ENCODE measurements at regions not wholly inside any gene's neighbourhood (a gene's known extent, or its start where the extent isn't known, plus 50 kb on each side); places are given as distances from the start of the nearest gene placed in this dataset.
"Not testable (repeated sequence)": the region's sequence is repeated elsewhere in the genome, so short reads cannot be mapped to it uniquely, and the experiment has no call there.

DNA sequence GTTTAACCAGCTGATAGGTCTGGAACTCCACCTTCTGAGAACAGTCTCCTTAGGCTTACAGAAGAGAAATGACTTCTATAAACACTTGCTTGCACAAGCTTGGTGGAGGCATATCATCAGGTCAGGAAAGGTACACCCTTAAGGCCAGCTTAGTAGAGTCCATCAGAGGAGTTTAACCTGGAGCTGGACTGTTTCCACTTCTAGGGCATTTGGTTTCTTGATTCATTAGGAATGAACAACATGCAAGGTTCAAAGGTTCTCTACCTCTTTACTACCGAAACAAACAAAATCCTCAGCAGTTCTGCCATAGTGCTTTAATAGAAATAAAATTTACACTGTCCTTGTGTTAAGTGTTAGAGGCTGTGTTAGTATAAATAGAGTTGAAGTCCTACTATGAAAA lies 171.4 kb upstream of the NPY2R start:
- no peak for DNase-seq

GRCh38 chr4:155038459-155038858 lies 170.0 kb upstream of the NPY2R start:
- no peak for DNase-seq

- DNase-seq: no peak
These were observed 169.3 kb upstream of the NPY2R start for GRCh38 chr4:155039162-155039561.

DNA sequence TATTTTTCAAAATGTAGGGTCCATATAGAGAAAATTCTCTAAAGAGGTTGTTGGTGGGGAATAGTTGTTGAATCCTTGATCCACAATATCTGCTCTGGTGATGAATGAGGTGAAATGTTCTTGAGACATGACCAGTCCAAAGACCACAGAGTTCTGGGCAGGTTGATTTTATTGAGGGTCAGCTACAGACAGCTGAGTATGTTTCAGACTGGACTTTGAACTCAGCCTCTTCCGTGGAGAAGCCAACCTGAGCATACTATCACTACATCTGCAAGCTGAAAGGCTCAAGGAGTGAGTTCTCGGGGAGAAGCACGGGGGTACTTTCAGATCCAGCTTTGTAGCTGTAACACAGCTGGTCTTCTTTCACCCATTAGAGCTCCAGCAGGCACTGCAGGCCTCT lies 168.4 kb upstream of the NPY2R start:
- no peak for DNase-seq

DNA sequence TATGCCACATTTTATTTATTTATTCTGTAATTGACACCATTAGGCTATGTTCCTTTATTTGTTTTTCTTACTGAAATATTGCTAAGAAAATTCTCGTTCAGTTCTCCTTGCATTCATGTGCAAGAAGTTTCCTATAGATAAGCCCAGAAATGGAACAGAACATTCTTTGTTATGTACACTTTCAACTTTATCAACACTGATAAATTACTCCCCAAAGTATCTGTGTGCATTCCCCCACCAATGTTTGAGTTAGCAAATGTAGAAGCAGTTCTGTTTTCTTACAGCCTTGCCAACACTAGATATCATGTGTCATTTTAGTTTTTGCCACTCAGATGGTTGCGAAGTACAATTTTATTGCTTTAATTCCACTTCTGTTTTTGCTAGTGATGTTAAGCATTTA lies 166.4 kb upstream of the NPY2R start:
- DNase-seq: no peak

GRCh38 chr4:155044251-155044650 lies 164.2 kb upstream of the NPY2R start:
- not testable (repeated sequence) for DNase-seq

GRCh38 chr4:155047755-155048154 lies 160.7 kb upstream of the NPY2R start:
- DNase-seq: no peak

DNA sequence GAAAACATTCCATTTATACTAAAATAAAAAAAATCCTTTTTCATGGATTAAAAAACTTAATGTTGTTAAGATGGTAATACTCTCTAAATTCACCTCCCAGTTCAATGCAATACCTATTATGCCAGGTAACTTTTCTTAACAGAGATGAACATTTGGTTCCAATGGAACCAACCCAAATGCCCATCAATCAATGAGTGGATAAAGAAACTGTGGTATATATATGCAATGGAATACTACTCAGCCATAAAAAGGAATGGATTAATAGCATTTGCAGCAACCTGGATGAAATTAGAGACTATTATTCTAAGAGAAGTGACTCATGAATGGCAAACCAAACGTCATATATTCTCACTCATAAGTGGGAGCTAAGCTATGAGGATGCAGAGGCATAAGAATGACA lies 154.4 kb upstream of the NPY2R start:
- not testable (repeated sequence) for DNase-seq

DNA sequence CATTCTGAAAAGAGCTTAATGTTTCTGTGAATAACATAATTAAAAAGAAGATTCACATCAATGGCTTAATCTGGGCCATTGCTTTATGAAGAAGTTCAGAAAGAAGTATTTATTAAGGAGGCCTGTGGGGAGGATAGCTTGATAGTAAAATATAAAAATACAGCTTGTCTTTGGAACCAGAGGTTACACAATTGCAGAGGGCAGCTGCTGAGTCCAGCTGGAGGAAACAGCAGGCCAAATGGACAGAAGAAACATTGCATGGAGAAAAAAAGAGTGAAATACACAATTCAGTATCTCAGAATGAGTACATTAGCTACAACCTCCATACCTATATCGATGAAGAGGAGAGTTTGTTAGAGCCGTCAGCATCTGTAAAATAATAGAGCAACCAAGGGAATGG lies 148.0 kb upstream of the NPY2R start:
- DNase-seq: no peak

GRCh38 chr4:155060873-155061272 lies 147.6 kb upstream of the NPY2R start:
- DNase-seq: no peak

- no peak for DNase-seq
These were observed 145.5 kb upstream of the NPY2R start for GRCh38 chr4:155062948-155063347.

DNA sequence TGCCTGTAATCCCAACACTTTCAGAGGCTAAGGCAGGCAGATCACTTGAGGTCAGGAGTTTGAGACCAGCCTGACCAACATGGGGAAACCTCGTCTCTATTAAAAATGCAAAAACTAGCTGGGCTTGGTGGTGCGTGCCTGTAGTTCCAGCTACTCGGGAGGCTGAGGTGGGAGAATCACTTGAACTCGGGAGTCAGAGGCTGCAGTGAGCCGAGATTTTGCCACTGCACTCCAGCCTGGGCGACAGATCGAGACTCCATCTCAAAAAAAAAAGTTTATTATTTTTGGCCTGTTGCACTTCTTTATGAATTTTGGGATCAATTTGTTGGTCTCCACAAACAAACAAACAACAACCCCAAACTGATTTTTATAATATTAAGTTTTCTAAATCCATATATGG lies 143.5 kb upstream of the NPY2R start:
- not testable (repeated sequence) for DNase-seq

GRCh38 chr4:155066871-155067270 lies 141.6 kb upstream of the NPY2R start:
- no peak for DNase-seq

DNA sequence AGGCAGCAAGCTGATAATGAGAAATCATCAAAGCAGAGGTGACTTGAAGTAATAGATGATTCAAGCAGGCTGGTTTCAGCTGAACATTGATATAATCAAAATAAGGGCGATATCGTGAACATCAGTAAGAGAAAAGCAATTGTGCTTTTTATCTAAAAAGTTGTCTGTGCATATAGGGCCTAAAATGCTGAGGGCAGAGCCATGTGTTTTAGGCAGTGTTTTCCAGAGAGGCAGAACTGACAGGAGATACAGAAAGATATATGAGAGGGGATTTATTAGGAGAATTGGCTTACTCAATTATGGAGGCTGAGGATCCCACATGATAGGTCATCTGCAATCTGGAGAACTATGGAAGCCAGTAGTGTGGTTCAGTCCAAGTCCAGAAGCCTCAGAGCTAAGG lies 136.5 kb upstream of the NPY2R start:
- DNase-seq: no peak

DNA sequence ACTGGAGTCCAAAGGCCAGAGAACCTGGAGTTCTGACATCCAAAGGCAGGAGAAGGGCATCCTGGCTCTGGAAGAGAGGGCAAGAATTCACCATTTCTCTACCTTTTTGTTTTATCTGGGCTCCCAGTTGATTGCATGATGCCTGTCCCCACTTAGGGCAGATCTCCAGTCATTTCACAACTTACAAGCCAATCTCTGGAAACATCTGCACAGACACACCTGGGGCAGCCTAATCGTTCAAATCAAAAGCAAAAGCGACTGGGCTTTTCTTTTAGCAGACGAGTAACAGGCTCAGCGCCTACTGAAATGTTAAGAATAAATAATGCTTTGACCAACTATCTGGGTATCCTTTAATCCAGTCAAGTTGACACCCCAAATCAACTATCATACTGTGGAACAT lies 136.0 kb upstream of the NPY2R start:
- DNase-seq: no peak

DNA sequence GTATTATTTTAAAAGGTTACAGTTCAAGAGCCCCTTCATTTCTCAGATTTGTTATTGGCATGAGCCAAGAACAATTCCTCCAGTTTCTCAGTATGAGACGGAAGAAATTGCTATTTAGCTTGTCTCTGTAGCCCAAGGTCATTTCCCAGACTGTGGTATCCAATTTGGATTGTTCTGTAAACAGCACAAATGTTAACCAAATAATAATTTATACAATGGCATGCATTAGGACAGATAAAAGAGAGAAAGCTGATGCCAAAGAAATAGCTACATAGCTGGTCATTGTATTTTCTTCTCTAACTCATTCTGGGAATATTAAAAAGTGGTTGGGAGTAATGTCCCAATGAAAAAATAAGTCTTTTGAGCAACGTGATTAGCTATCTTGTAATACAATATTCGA lies 134.6 kb upstream of the NPY2R start:
- DNase-seq: no peak

DNA sequence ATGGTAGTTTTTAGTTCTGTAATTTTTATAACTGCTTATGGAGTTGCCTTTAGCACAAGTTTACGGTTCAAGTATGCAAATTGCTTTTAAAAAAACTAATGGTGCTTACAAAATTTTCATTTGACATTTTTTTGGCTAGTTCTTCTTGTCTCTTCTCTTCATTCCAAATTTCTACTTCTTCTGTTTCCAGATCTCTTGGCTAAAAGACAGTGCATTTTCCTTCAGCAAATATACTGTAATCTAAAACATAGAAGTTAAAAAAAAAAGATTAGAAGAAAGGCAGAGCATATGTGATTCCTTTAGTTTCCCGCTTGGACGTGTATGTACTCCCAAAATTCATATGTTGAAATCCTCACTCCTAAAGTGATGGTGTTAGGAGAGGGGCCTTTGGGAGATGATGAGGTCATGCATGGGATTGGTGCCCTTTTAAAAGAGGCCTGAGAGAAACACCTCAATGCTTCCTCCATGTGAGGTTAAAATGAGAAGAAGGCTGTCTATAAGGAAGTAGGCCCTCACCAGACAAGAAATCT lies 132.1 kb upstream of the NPY2R start:
- DNase-seq: no peak

DNA sequence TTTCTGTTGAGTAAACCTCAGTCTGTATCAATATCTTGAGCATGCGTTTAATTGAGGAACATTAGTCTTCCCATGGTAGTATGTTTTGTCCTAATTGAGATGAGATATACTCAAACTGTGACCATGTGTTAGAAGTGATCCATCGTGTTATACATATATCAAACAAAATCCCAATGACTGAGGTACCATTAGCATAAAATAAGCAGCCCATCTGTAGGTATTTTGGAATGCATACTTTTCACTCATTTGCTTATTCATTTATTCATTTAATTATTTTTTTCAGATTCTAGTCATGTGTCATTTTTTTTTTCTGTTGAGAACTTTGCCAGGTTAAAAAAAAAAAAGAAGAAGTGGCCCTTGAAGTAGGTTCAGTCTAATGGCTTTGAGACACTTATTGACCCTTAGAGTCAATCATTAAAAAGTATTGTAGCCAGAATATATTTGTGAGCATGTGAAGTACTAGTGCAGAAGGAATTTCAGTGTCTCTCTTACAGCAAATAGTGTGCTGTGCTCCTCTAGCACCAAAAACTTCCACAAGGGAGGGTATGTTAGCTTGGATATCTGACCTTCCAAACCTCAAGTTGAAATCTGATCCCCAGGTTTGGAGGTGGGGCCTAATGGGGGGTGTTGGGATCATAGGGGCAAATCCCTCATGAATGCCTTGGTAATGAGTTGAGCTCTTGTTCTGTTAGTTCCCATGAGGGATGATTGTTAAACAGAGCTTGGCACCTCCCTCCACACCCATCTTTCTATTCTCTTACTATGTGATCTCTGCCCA lies 130.8 kb upstream of the NPY2R start:
- DNase-seq: no peak

- DNase-seq: no peak
These were observed 128.6 kb upstream of the NPY2R start for GRCh38 chr4:155079871-155080270.

- no peak for DNase-seq
These were observed 127.2 kb upstream of the NPY2R start for GRCh38 chr4:155081222-155081621.

DNA sequence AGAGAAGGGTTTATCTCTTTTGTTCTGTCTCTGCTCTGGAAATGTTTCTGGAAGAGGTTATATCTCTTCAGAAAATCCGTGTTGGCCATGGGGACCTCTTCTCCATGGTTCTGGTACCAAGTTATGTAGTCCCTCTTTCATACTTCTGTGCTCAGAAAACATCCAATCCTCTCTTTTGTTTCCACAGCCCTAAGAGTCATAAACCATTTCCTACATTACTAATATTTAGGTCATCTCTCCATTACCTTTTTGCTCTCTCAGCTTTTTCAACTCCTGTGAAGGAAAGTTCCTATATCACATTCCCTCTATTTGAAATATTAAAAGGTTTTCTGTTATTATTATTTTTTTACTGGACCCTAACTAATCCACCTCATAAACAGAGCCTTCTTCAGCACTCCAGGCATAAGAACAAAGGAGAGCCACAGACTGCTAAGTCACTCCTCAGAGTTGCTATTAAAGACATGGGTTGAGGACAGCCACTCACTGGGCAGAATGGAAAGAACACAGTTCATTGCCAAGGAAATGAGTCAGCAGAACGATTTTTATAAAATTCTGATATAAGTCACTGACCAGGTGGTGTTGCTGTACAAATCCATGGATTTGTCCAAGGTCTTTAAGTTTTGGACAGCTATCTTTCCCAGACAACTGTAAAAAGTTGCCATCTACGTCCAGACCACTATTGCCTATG lies 122.4 kb upstream of the NPY2R start:
- DNase-seq: no peak

DNA sequence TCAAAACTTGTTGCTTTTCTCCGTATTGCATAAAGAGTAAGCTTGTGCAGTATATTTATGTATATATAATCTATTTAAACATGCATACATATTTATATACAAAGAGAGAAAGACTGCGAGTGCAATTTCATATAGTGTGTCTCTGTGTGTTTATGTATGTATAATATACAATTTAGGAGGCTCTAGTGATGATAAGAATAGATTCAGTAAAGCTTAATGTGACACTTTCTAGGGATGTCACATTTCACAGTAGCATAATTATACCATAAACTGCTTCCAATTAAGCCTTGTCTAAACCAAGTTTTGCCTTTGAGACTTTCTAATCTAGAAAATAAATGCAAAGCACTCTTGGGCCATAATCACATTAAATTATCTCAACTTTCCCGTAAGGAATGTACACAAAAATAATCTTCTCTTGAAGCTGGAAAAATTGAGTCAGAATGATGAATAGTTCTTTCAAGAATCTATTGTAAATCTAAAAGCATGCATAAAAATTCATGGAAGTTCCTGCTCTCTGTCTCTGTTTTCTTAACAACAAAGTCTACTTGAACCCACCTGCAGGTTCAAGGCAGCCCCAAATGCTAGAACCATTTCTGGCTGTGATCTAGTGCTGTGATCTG lies 114.1 kb upstream of the NPY2R start:
- DNase-seq: no peak

DNA sequence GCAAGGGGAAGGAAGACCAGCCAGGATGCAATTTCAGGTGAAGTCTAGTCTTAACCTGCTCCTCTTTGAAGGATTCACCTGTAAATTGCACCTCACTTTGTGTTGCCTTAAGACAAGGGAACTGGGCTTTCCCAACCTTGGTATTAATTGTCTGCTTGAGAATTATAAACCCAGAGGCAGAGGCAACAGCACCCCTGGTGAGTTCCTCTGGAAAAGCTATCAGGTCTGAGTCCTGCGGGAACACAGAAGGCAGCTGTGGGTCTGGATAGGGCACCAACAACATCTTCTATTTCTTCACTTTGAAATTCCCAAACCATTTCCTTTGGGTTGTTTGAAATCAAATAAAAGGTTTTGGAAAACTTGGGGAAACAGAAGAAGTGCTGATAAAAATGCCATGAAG lies 109.2 kb upstream of the NPY2R start:
- DNase-seq: no peak

GRCh38 chr4:155106629-155107028 lies 101.8 kb upstream of the NPY2R start:
- DNase-seq: no peak
